ENCODE measurements at regions not wholly inside any gene's neighbourhood (a gene's known extent, or its start where the extent isn't known, plus 50 kb on each side); places are given as distances from the start of the nearest gene placed in this dataset.

DNA sequence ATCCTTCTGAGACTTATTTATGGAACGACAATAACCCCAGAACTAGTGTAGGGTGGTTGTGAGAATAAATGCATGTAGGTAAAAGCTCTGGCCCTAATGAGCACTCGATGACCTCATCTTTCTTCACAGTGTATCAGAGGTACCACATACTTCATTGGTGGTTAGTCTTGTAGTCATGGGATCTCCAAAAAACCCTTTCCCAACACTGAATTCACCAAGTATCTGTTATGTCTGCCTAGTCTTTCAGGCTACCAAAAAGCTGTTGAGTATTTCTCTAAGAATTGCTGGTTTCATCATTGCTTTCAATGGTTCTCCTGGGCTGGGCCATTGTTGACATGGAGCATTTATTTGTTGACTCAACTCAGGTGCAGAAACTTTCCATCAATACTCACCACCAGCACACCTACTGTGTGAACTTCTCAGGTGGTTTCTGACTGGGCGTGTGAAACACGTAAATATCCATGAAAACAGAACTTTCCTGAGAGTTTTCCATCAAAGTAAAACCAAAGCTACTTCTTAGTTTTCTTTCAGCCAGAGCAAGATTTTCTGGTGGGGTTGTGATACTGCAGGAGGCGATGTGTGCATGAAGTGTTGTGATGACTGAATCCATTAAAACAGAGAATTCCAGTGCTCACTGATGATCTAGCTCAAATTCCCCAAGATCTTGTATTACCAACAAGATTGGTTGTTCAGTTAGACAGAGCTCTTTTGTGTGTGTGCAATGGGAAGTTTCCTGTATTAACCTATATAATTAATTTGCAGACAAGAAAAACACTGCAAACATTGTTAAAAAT, 51.4 kb upstream of the SLC35B4 start:
- Histone ChIP-seq H3K4me1 (no peaks in the 10 kb centered on the region), H3K9ac (no peak overlapping the region), H3K27ac (no peak overlapping the region), H3K27me3 (no peaks in the 10 kb centered on the region), H2AFZ (replicated peaks) (no peak overlapping the region), H3F3A (ENCODE audit: low read depth) (no peaks in the 10 kb centered on the region), H3K36me3 (no peaks in the 10 kb centered on the region), H3K4me2 (no peak overlapping the region), H3K9me3 (ENCODE audit: low read depth) (no peaks in the 10 kb centered on the region), H4K20me1 (ENCODE audit: low read depth) (no peaks in the 10 kb centered on the region), H3K79me2 (ENCODE audit: low read depth) (no peaks in the 10 kb centered on the region), H3K4me3 (no peak overlapping the region)
- no peak for DNase-seq (ENCODE audit: low spot score)
- Mint-ChIP-seq H3K27me3 (ENCODE audit: insufficient read depth, low read depth) (peaks cover 10% of the 10 kb centered on the region), H3K4me1 (peaks cover 12% of the 10 kb centered on the region), H3K9me3 (no peaks in the 10 kb centered on the region), H3K36me3 (no peaks in the 10 kb centered on the region), H3K27ac (no peak overlapping the region), H3K4me3 (no peak overlapping the region)
- TF ChIP-seq, protein P1, sequence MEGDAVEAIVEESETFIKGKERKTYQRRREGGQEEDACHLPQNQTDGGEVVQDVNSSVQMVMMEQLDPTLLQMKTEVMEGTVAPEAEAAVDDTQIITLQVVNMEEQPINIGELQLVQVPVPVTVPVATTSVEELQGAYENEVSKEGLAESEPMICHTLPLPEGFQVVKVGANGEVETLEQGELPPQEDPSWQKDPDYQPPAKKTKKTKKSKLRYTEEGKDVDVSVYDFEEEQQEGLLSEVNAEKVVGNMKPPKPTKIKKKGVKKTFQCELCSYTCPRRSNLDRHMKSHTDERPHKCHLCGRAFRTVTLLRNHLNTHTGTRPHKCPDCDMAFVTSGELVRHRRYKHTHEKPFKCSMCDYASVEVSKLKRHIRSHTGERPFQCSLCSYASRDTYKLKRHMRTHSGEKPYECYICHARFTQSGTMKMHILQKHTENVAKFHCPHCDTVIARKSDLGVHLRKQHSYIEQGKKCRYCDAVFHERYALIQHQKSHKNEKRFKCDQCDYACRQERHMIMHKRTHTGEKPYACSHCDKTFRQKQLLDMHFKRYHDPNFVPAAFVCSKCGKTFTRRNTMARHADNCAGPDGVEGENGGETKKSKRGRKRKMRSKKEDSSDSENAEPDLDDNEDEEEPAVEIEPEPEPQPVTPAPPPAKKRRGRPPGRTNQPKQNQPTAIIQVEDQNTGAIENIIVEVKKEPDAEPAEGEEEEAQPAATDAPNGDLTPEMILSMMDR (IDR thresholded peaks at IDR 0.05), result no peak
- no peak for TF ChIP-seq EZH2phosphoT487 (IDR thresholded peaks at IDR 0.05)
- TF ChIP-seq EZH2 (IDR thresholded peaks at IDR 0.05), result no peak
